ENCODE measurements at regions not wholly inside any gene's neighbourhood (a gene's known extent, or its start where the extent isn't known, plus 50 kb on each side); places are given as distances from the start of the nearest gene placed in this dataset.

GRCh38 chr1:218718977-218719376 is 373.8 kb downstream of the TGFB2 start:
- Mint-ChIP-seq H3K36me3 (no peaks in the 10 kb centered on the region), H3K27ac (no peak overlapping the region), H3K27me3 (no peaks in the 10 kb centered on the region), H3K4me3 (no peak overlapping the region), H3K4me1 (no peaks in the 10 kb centered on the region), H3K9me3 (ENCODE audit: low read depth) (no peaks in the 10 kb centered on the region)
- CTCF ChIA-PET = no interaction called here
- ATAC-seq (no peak), DNase-seq (no peak)

DNA sequence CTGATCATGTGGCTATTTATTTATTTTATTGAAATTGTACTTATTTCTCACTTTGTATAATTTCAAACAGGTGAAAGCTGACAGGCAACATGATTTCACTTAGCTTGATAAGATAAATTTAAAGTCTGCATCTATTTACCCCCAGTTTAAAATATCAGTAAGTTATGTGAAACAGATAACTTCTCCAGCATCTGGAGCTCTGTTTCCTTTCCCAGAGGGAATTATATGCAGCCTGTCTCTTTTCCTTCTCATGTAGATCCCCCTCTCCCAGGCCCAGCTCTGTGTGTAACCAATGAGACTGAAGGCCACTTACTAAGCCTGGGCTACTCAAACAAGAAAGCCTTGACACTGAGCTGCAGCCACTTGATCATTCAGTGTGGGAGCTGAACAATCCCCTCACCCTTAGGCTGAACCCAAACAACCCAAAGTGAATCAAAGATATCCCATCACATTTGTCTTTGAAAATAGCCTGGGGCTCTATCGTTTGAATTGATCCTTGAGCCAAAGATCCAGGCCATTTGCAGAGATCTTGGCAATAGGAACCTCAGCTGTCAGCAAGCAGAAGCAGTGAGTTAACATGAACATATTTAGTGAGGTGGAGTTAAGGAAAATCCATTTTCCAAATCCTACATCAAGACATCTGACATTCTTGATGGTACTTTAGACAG is 383.9 kb downstream of the TGFB2 start:
- DNase-seq = no peak
- CTCF ChIA-PET = no interaction called here
- ATAC-seq = no peak
- H3K4me3 Mint-ChIP-seq = no peak overlapping the region
- no peaks in the 10 kb centered on the region for H3K36me3 Mint-ChIP-seq
- H3K27me3 Mint-ChIP-seq = no peaks in the 10 kb centered on the region
- H3K27ac Mint-ChIP-seq = no peak overlapping the region
- H3K9me3 Mint-ChIP-seq (ENCODE audit: low read depth) = no peaks in the 10 kb centered on the region
- no peaks in the 10 kb centered on the region for H3K4me1 Mint-ChIP-seq

GRCh38 chr1:218735436-218736032 is 390.4 kb downstream of the TGFB2 start:
- no peaks in the 10 kb centered on the region for H3K9me3 Mint-ChIP-seq (ENCODE audit: low read depth)
- H3K4me1 Mint-ChIP-seq = no peaks in the 10 kb centered on the region
- H3K27me3 Mint-ChIP-seq = no peaks in the 10 kb centered on the region
- H3K36me3 Mint-ChIP-seq = no peaks in the 10 kb centered on the region
- no peak for ATAC-seq
- DNase-seq = no peak
- no peak overlapping the region for H3K27ac Mint-ChIP-seq
- no peak overlapping the region for H3K4me3 Mint-ChIP-seq
- CTCF ChIA-PET = no interaction called here

GRCh38 chr1:218739426-218739825 is 394.3 kb downstream of the TGFB2 start:
- no peak for ATAC-seq
- no peak for DNase-seq
- H3K36me3 Mint-ChIP-seq = no peaks in the 10 kb centered on the region
- no peak overlapping the region for H3K4me3 Mint-ChIP-seq
- CTCF ChIA-PET = no interaction called here
- H3K27ac Mint-ChIP-seq = no peak overlapping the region
- H3K27me3 Mint-ChIP-seq = no peaks in the 10 kb centered on the region
- no peaks in the 10 kb centered on the region for H3K9me3 Mint-ChIP-seq (ENCODE audit: low read depth)
- H3K4me1 Mint-ChIP-seq = no peaks in the 10 kb centered on the region

DNA sequence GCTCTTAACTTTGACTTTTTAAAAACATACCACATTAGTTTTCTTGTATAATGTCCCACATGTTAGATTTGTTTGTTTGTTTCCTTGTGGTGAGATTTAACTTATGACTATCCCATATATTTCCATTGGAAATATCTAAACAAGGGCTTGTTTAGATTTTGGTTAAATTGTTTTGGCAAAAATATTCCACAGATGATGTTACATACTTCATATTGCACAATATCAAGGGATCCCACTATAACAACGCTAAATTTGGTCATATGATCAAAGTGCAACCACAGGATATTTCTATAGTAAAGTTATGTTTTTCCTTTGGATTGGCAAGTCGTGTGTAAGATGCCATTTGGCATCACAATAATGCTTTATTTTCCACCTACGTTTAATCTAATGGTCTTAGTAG is 396.7 kb downstream of the TGFB2 start:
- no peaks in the 10 kb centered on the region for H3K4me1 Mint-ChIP-seq
- DNase-seq (no peak), ATAC-seq (no peak)
- CTCF ChIA-PET = no interaction called here
- H3K4me3 Mint-ChIP-seq = no peak overlapping the region
- no peaks in the 10 kb centered on the region for H3K36me3 Mint-ChIP-seq
- no peaks in the 10 kb centered on the region for H3K27me3 Mint-ChIP-seq
- no peak overlapping the region for H3K27ac Mint-ChIP-seq
- H3K9me3 Mint-ChIP-seq (ENCODE audit: low read depth) = no peaks in the 10 kb centered on the region

- Mint-ChIP-seq H3K9me3 (ENCODE audit: low read depth) (no peaks in the 10 kb centered on the region), H3K27me3 (no peaks in the 10 kb centered on the region), H3K36me3 (no peaks in the 10 kb centered on the region), H3K4me1 (no peaks in the 10 kb centered on the region), H3K27ac (no peak overlapping the region), H3K4me3 (no peak overlapping the region)
- DNase-seq (no peak), ATAC-seq (no peak)
- CTCF ChIA-PET = no interaction called here
These were observed 397.5 kb downstream of the TGFB2 start for GRCh38 chr1:218742467-218743262.

DNA sequence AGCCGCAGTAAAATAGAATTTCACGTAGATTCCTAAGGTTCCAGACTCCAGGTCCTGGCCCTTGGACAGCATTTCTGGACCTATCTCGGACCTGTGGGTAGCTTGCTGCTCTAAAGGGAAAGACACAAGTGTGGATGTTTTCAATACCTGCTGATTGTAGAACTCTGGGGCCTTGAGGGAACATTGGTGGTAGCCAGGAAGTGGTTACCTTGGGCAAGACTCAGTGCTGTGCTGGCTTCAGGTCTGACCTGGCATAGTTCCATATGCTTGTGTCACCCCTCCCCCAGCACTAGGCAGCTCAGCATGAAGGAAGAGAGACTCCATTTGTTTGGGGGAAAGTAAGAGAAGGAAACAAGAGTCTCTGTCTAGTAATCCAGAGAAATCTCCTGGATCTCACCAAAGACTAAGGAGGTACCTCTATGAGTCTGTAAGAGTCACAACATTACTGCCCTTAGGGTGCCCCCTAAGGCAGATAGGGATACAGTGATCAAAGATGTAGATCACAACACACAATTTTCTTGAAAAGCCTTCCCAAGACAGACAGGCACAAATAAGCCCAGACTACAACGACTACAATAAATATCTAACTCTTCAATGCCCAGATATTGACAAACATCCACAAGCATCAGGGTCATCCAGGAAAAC is 398.8 kb downstream of the TGFB2 start:
- Mint-ChIP-seq H3K4me1 (no peaks in the 10 kb centered on the region), H3K27me3 (no peaks in the 10 kb centered on the region), H3K9me3 (ENCODE audit: low read depth) (no peaks in the 10 kb centered on the region), H3K27ac (no peak overlapping the region), H3K36me3 (no peaks in the 10 kb centered on the region), H3K4me3 (no peak overlapping the region)
- ATAC-seq (no peak), DNase-seq (no peak)
- CTCF ChIA-PET = no interaction called here

- Mint-ChIP-seq H3K9me3 (ENCODE audit: low read depth) (no peaks in the 10 kb centered on the region), H3K36me3 (no peaks in the 10 kb centered on the region), H3K4me3 (no peak overlapping the region), H3K27me3 (no peaks in the 10 kb centered on the region), H3K27ac (no peak overlapping the region), H3K4me1 (no peaks in the 10 kb centered on the region)
- CTCF ChIA-PET = no interaction called here
- DNase-seq (no peak), ATAC-seq (no peak)
These were observed 402.9 kb downstream of the TGFB2 start for GRCh38 chr1:218748071-218748470.

- Mint-ChIP-seq H3K9me3 (ENCODE audit: low read depth) (no peaks in the 10 kb centered on the region), H3K27me3 (no peaks in the 10 kb centered on the region), H3K4me1 (no peaks in the 10 kb centered on the region), H3K36me3 (no peaks in the 10 kb centered on the region), H3K4me3 (no peak overlapping the region), H3K27ac (no peak overlapping the region)
- CTCF ChIA-PET = no interaction called here
- ATAC-seq (no peak), DNase-seq (no peak)
These were observed 405.3 kb downstream of the TGFB2 start for GRCh38 chr1:218750216-218750970.

- Mint-ChIP-seq H3K27ac (no peak overlapping the region), H3K36me3 (no peaks in the 10 kb centered on the region), H3K27me3 (no peaks in the 10 kb centered on the region), H3K9me3 (ENCODE audit: low read depth) (no peaks in the 10 kb centered on the region), H3K4me1 (no peaks in the 10 kb centered on the region), H3K4me3 (no peak overlapping the region)
- DNase-seq = no peak
- CTCF ChIA-PET = no interaction called here
- ATAC-seq = no peak
These were observed 406.2 kb downstream of the TGFB2 start for GRCh38 chr1:218751208-218751948.

DNA sequence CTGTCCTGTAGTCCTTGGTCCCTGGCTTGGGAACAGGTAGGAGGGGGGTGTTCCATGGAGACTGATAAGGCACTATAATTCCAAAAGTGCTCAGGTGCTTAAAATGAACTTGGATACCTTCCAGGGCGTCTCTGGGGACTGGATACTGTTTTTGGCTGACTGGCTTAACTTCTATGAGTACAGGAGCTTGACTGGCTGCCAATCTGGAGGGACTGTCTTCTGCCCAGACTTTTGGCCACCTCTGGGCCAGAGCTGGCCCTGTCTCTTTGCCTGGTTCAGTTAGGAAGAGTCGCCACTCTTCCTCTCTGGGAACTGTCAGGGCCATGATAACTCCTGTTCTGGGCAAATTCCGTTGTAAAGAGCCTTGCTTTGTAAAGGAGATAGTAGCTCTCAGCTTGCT is 407.0 kb downstream of the TGFB2 start:
- DNase-seq (no peak), ATAC-seq (no peak)
- Mint-ChIP-seq H3K27ac (no peak overlapping the region), H3K36me3 (no peaks in the 10 kb centered on the region), H3K4me3 (no peak overlapping the region), H3K27me3 (no peaks in the 10 kb centered on the region), H3K4me1 (no peaks in the 10 kb centered on the region), H3K9me3 (ENCODE audit: low read depth) (no peaks in the 10 kb centered on the region)
- CTCF ChIA-PET = no interaction called here

DNA sequence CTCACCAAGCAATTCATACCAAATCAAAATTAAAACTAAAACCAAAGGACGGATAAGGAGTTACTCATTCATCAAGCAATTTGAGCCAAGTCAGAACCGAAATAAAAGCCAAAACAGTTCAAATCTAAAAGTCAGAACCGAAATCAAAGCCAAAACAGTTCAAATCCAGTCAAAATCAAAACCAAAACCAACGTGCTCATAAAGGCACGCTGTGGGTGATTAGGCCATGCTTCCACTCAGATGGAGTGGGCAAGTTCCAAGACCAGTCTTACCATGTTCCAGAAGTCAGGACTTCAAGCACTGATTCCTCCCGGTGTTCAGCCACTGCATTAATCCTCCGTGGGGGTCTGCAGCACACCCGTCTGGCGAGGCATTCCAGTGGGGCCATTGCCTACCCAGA is 409.3 kb downstream of the TGFB2 start:
- Mint-ChIP-seq H3K27me3 (no peaks in the 10 kb centered on the region), H3K36me3 (no peaks in the 10 kb centered on the region), H3K9me3 (ENCODE audit: low read depth) (no peaks in the 10 kb centered on the region), H3K4me1 (no peaks in the 10 kb centered on the region), H3K4me3 (no peak overlapping the region), H3K27ac (no peak overlapping the region)
- ATAC-seq = no peak
- no peak for DNase-seq
- CTCF ChIA-PET = no interaction called here

- H3K9me3 Mint-ChIP-seq (ENCODE audit: low read depth) = no peaks in the 10 kb centered on the region
- DNase-seq (no peak), ATAC-seq (no peak)
- H3K4me1 Mint-ChIP-seq = no peaks in the 10 kb centered on the region
- CTCF ChIA-PET = no interaction called here
- H3K27ac Mint-ChIP-seq = no peak overlapping the region
- no peak overlapping the region for H3K4me3 Mint-ChIP-seq
- H3K36me3 Mint-ChIP-seq = no peaks in the 10 kb centered on the region
- no peaks in the 10 kb centered on the region for H3K27me3 Mint-ChIP-seq
These were observed 410.0 kb downstream of the TGFB2 start for GRCh38 chr1:218755128-218755527.

All from activated CD8-positive, alpha-beta memory T cell treated with anti-CD3 and anti-CD28 coated beads, Interleukin-2, amount 10 ng/mL, durations not matched to agents 7 days and 5 days (primary cell).